Prostate gland (tissue), 2 donors: ENCODE measurements at regions not wholly inside any gene's neighbourhood (a gene's known extent, or its start where the extent isn't known, plus 50 kb on each side); places are given as distances from the start of the nearest gene placed in this dataset.

Experiments used
- DNase-seq: peaks from one replicate; pipeline ENCODE4 v3.0.0-alpha.2; 2019; ENCODE audit warnings: low spot score
- H3K27ac ChIP-seq, 2 donors: fragments of 200-600 bp; sonication (generic); 2 replicates each; pipeline ENCODE4 v1.5.1; 2017 to 2019
- H3K27me3 ChIP-seq: fragments of 200-600 bp; sonication (generic); replicated peaks from 2 replicates; pipeline ENCODE4 v1.5.1; 2019; ENCODE audit not compliant: insufficient read depth
- H3K36me3 ChIP-seq, 2 donors: fragments of 200-600 bp; sonication (generic); 1 replicate in 1 of 2; 2 replicates in 1 of 2; pipeline versions ENCODE4 v1.5.1 to v1.8.1; 2017 to 2019
- H3K4me1 ChIP-seq: fragments of 200-600 bp; sonication (generic); replicated peaks from 2 replicates; pipeline ENCODE4 v1.5.1; 2019
- H3K4me3 ChIP-seq, 2 donors: fragments of 200-600 bp; sonication (generic); 2 replicates each; pipeline ENCODE4 v1.5.1; 2017 to 2019
- H3K9me3 ChIP-seq: fragments of 200-600 bp; sonication (generic); 2 replicates; pipeline ENCODE4 v1.5.1; 2017
- POLR2A ChIP-seq: fragments of 450-650 bp; IDR thresholded peaks from one replicate; pipeline ENCODE4 v1.6.1; 2016; ENCODE audit warnings: antibody characterized with exemption, mild to moderate bottlenecking
- POLR2AphosphoS5 ChIP-seq: sonication (generic); formaldehyde crosslinking; IDR thresholded peaks from one replicate; pipeline ENCODE4 v1.6.1; 2017; ENCODE audit warnings: antibody characterized with exemption
- WGBS: methylation state at CpG from one replicate; pipeline ENCODE4 v1.1.5; 2018; 5-methylcytosine and 5-hydroxymethylcytosine counted together
- intact Hi-C: fragments of 100-400 bp; cut with DNase I; formaldehyde crosslinking; loops from one replicate; pipeline ENCODE4 v1.14.2; 2022
- TF ChIP-seq, protein P1 (sequence below), 4 experiments: fragments of 200-600 bp in 2 of 4; fragments of 450-650 bp in 2 of 4; sonication (generic) in 2 of 4; IDR thresholded peaks; 1 replicate in 3 of 4; 2 replicates in 1 of 4; pipeline ENCODE4 v1.5.1; 2016 to 2019; ENCODE audit warnings: antibody characterized with exemption in 4 of 4, mild to moderate bottlenecking in 2 of 4, moderate library complexity in 2 of 4

DNA sequence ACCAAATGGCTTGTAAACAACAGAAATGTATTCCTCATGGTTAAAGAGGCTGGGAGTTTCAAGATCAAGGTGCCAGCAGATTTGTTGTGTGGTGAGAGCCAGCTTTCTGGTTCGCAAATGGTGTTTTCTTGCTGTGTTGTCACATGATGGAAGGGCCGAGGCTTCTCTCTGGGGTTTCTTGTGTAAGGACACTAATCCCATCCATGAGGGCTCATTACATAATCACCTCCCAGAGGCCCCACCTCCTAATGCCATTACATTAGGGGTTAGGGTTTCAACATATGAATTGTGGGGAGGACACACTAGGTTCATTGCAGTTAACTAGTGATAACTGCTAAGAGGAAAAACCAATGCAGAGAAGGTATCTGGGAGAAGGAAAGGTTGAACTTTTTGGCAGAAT lies 103.5 kb upstream of the ENPEP start:
- Histone ChIP-seq H3K27me3 (no peaks in the 10 kb centered on the region), H3K27ac (no peak overlapping the region), H3K4me1 (no peaks in the 10 kb centered on the region), H3K9me3 (no peaks in the 10 kb centered on the region), H3K36me3 (no peaks in the 10 kb centered on the region), H3K4me3 (no peak overlapping the region)
- no peak for TF ChIP-seq POLR2AphosphoS5
- no peak for TF ChIP-seq POLR2A
- TF ChIP-seq, protein P1, sequence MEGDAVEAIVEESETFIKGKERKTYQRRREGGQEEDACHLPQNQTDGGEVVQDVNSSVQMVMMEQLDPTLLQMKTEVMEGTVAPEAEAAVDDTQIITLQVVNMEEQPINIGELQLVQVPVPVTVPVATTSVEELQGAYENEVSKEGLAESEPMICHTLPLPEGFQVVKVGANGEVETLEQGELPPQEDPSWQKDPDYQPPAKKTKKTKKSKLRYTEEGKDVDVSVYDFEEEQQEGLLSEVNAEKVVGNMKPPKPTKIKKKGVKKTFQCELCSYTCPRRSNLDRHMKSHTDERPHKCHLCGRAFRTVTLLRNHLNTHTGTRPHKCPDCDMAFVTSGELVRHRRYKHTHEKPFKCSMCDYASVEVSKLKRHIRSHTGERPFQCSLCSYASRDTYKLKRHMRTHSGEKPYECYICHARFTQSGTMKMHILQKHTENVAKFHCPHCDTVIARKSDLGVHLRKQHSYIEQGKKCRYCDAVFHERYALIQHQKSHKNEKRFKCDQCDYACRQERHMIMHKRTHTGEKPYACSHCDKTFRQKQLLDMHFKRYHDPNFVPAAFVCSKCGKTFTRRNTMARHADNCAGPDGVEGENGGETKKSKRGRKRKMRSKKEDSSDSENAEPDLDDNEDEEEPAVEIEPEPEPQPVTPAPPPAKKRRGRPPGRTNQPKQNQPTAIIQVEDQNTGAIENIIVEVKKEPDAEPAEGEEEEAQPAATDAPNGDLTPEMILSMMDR (IDR thresholded peaks at IDR 0.05): no peak
- intact Hi-C loops: no loop called here
- no peak for DNase-seq
- WGBS: 73% methylated on average over 2 of the region's 2 CpGs

DNA sequence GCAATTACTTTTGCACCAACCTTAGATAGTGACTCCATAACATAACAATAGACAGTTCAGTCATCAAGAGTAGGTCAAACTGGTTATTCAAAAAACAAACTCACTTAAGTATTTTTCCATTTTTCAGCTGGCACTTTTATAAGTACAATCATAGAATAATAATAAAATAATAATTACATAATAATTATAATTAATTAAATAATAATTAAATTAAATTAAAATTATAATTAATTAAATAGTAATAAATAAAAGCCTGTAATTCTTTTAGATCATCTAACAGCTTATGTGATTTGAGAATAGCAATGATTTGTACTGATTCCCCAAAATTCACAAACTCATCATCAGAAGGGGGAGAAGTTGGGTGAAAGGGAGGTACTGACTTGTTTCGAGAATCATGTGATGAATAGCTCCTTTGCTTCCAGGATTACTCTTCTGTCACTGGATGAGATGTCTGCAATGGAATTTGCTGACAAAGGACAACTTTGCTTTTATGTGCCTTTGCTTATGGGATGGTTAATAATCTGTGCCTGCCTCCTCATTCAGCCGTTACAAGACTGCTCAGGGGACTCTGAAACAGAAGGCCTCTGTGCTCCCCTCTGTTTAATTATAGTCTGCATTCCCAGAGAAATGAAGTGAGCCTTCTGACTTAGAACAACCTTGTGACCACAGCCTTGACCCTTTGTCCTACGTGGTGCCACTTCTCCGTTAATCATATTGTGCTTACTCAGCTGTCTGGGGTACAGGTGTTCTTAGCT lies 104.8 kb upstream of the ENPEP start:
- Histone ChIP-seq H3K9me3 (no peaks in the 10 kb centered on the region), H3K4me3 (no peak overlapping the region), H3K27ac (no peak overlapping the region), H3K4me1 (no peaks in the 10 kb centered on the region), H3K27me3 (no peaks in the 10 kb centered on the region), H3K36me3 (no peaks in the 10 kb centered on the region)
- intact Hi-C loops: no loop called here
- WGBS: 40% methylated on average over 4 of the region's 4 CpGs
- TF ChIP-seq, protein P1 (IDR thresholded peaks at IDR 0.05): no peak
- TF ChIP-seq POLR2AphosphoS5 (no peak), POLR2A (no peak)
- DNase-seq: no peak

DNA sequence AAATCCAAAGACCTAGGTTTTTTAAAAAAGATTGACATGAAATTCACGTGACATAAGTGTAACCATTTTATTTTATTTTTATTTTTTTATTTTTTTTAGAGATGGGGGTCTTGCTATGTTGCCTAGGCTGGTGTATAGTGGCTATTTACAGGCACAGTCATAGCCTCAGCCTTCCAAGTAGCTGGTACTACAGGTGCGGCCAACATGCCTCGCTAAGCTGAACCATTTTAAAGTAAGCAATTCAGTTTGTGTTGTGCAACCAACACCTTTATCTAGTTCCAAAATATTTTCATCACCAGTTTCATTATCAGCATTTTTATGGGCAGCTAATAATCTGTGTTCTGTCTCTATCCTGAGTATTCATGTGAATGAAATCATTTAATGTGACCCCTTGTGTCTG lies 107.5 kb upstream of the ENPEP start:
- TF ChIP-seq, protein P1 (IDR thresholded peaks at IDR 0.05): no peak
- no peak for TF ChIP-seq POLR2AphosphoS5
- no peak for TF ChIP-seq POLR2A
- intact Hi-C loops: no loop called here
- Histone ChIP-seq H3K27me3 (no peaks in the 10 kb centered on the region), H3K36me3 (no peaks in the 10 kb centered on the region), H3K4me1 (no peaks in the 10 kb centered on the region), H3K27ac (no peak overlapping the region), H3K4me3 (no peak overlapping the region), H3K9me3 (no peaks in the 10 kb centered on the region)
- DNase-seq: no peak
- WGBS: 89% methylated on average over 3 of the region's 3 CpGs

DNA sequence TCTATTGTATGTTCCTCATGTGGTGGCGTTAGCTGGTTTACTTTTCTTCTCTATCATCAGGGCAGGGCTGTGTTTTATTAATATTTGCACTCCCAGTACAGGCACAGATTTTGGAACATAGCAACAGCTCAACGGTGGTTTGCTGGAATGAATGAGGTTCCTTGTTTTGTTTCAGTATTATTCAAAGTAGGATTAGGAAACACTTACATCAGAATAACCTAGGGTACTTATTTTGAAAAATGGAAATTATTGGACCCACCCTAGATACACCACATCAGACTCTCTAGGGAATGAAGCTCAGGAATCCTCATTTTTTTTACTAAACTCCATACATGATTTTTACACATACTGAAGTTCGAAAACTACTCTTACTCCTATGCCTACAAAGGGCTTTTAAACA lies 108.8 kb upstream of the ENPEP start:
- no peak overlapping the region for H3K4me3 ChIP-seq
- H3K4me1 ChIP-seq: no peaks in the 10 kb centered on the region
- no peak for DNase-seq
- H3K27me3 ChIP-seq: no peaks in the 10 kb centered on the region
- no peaks in the 10 kb centered on the region for H3K9me3 ChIP-seq
- intact Hi-C loops: no loop called here
- no peak overlapping the region for H3K27ac ChIP-seq
- 75% methylated on average over 3 of the region's 3 CpGs for WGBS
- TF ChIP-seq POLR2A (no peak), POLR2AphosphoS5 (peak; percentile 26)
- no peaks in the 10 kb centered on the region for H3K36me3 ChIP-seq

DNA sequence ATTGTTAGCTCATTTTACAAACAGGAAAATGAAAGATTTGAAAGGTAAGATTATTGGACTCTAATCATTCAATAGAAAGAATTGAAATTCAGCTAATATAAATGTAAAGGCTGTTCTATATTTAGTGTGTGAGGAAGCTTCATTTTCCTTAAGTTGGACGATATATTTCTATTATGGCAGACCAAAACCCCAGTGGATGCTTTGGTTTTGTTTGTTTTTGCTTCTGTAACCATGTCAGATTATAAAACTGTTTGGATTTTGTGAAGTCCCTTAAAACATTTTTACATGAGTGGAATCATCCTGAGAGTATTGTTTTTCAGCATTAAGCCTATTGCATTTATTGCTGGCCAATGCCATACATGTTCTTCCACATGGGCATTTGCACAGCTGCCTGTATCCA lies 110.2 kb upstream of the ENPEP start:
- Histone ChIP-seq H3K4me3 (no peak overlapping the region), H3K9me3 (no peaks in the 10 kb centered on the region), H3K4me1 (no peaks in the 10 kb centered on the region), H3K36me3 (no peaks in the 10 kb centered on the region), H3K27me3 (no peaks in the 10 kb centered on the region), H3K27ac (no peak overlapping the region)
- no peak for DNase-seq
- intact Hi-C loops: no loop called here
- 68% methylated on average over 1 of the region's 1 CpG for WGBS
- TF ChIP-seq, protein P1 (IDR thresholded peaks at IDR 0.05): no peak
- TF ChIP-seq POLR2A (no peak), POLR2AphosphoS5 (no peak)
